Hematopoietic multipotent progenitor cell treated with erythropoietin and hydrocortisone succinate and interleukin-3 and kit ligand, for 6 days (in vitro differentiated cells): ENCODE measurements at regions not wholly inside any gene's neighbourhood (a gene's known extent, or its start where the extent isn't known, plus 50 kb on each side); places are given as distances from the start of the nearest gene placed in this dataset.

Experiments used
- DNase-seq: peaks from one replicate; pipeline ENCODE4 v3.0.0-alpha.2; 2015

GRCh38 chr10:83605783-83606630 is 533.3 kb upstream of the GHITM start:
- no peak for DNase-seq

GRCh38 chr10:83607959-83608745 is 531.2 kb upstream of the GHITM start:
- no peak for DNase-seq

GRCh38 chr10:83612050-83612449 is 527.3 kb upstream of the GHITM start:
- no peak for DNase-seq

DNA sequence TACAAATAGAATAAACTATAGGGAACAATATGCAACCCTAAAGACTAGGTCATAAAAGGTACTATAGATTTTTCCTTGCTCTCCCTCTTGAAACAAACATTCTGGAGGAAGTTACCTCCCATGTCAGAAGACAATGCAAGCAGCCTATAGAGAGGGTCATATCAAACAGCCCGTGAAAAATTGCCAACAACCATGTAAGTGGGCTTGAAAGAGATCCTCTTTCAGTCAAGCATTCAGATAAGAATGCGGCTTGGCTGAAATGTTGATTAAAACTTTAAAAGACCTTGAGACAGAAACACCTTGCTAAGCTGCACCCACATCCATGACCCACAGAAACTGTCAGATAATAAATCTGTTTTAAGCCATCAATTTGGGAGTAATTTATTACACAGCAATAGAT is 526.6 kb upstream of the GHITM start:
- no peak for DNase-seq

- no peak for DNase-seq
Measured at GRCh38 chr10:83617172-83617571, 522.1 kb upstream of the GHITM start.

- no peak for DNase-seq
Measured at GRCh38 chr10:83617692-83618545, 521.4 kb upstream of the GHITM start.

- DNase-seq: no peak
Measured at GRCh38 chr10:83625831-83626360, 513.4 kb upstream of the GHITM start.

- DNase-seq: no peak
Measured at GRCh38 chr10:83632701-83633100, 506.6 kb upstream of the GHITM start.

DNA sequence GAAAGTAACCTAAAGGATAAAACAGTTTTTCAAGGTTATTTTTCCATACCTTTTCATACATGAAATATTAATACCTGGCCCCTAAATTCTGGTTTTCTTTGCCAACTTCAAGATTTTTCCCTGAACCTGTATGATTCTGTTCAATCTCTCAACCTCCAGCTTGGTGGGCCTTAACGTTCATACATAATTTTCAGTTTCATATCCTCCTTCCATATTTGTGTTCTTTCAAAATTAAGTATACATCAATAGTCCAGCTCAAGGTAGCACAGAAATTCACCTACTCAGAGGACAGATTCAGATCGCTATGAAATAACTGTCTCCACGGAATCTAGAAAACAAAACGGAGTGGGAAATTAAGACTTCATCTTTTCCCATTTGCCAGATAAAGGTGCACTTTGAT is 505.8 kb upstream of the GHITM start:
- no peak for DNase-seq

DNA sequence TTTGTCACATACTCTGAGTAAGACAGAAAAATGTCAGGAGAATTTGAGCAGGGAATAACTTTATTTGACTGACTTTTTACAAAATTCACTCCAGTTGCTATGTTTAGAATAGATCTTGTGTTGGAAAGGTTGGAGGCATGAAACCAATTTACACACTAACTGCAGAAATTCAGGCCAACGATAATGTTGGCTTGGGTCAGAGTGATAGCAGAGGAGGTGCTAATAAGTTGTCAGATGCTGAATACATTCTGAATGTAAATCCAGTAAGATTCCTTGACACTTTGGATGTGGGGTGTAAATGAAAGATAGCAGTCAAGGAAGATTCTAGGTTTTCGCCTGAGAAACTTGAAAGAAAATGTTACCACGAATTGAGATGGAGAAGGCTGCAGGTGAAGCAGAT is 502.5 kb upstream of the GHITM start:
- DNase-seq: no peak

- no peak for DNase-seq
Measured at GRCh38 chr10:83647526-83647925, 491.8 kb upstream of the GHITM start.

- DNase-seq: no peak
Measured at GRCh38 chr10:83648201-83648600, 491.1 kb upstream of the GHITM start.

- no peak for DNase-seq
Measured at GRCh38 chr10:83649471-83649870, 489.8 kb upstream of the GHITM start.

GRCh38 chr10:83654689-83655088 is 484.6 kb upstream of the GHITM start:
- no peak for DNase-seq

DNA sequence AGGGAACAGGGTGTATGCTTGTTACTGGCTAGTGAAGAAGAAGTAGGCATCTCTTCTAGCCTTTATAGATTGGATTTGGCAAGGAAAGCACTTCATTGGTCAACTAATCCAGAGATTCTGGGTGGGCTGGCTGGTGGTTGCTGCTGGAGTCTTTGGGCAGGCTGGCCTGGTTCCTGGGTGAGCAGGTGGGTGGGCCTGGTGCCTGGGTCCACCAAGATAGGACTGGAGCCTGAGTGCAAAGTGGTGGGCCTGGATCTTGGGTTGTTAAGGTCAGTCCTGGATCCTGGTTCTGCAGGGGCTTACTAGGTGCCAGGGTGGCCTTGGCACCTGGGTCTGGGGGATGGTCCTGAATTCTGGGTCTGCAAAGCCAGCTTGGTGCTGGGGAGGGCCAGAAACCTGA is 482.4 kb upstream of the GHITM start:
- DNase-seq: no peak

DNA sequence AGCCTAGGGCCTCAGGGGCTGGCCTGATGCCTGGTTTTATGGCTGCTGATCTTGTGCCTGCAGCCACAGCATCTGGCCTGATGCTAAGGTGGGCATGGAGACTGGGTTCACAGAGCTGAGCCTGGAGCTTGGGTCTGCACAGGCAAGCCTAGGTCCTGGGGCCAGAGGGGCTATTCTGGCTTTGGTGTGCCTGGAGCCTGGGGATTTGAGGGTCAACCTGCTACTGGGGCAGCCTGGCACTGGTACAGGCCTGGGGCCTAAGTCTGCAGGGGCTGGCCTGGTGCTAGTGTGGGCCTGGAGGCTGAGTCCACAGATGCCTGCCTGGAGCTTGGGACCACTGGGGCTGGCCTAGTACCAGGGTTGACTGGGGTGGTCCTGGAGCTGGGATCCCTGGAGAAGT is 481.8 kb upstream of the GHITM start:
- DNase-seq: no peak

DNA sequence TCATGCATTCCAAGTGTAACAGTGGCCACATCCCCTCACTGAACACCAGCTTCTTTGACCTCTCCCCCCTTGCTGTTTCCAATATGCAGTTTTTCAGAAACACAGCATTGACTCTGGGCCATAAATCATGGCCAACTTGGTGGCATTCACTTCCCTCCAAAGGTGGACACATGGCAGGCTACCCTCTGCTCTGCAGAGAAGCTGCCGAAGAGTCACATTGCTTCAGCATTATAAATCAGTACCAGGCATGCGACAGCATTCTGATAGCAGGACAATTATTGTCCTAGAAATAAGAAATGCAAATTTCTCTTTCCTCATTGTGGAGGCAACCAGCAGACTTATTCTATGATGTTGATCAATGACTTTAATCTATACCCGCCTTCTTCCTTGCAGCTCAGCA is 475.4 kb upstream of the GHITM start:
- no peak for DNase-seq

- no peak for DNase-seq
Measured at GRCh38 chr10:83666762-83667161, 472.5 kb upstream of the GHITM start.

DNA sequence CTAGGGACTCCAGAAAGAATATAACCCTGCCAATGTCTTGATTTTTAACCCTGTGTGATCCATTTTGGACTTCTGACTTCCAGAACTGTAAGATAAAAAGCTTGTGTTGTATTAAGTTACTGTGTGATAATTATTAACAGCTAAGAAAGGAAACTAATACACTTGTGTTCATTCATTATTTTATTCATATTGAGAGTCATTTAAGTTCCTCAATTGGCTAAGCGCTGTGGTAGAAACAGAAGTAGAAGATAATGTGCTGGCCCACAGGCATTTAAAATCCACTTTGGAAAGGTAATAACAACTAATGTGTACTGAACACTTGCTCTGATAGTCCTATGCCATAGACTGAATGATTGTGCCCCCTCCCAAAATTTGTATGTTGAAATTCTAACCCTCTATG is 471.7 kb upstream of the GHITM start:
- DNase-seq: no peak

- DNase-seq: no peak
Measured at GRCh38 chr10:83673316-83673715, 466.0 kb upstream of the GHITM start.

- DNase-seq: no peak
Measured at GRCh38 chr10:83677795-83678194, 461.5 kb upstream of the GHITM start.

DNA sequence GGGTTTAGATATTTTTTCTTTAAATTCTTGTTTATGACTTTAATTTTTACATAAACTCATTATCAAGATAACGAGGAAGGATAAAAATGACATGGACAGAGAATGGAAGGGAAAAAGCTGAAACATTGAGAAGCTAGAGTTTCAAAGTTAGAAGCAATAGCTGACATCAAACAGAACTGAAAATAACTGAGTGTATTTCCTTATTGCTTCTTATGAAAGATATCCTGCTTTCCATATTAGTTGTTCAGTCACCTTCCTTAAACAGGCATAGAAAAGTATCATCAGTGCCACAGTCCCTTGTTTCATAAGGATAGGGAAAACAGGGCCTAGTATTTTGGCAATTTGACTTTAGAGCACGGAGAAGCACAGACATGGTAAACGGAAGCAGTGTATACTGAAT is 460.5 kb upstream of the GHITM start:
- DNase-seq: no peak

GRCh38 chr10:83680470-83680891 is 458.8 kb upstream of the GHITM start:
- no peak for DNase-seq
